HG02852 (cell line): ENCODE measurements at regions not wholly inside any gene's neighbourhood (a gene's known extent, or its start where the extent isn't known, plus 50 kb on each side); places are given as distances from the start of the nearest gene placed in this dataset.
"Not testable (repeated sequence)": the region's sequence is repeated elsewhere in the genome, so short reads cannot be mapped to it uniquely, and the experiment has no call there.

Experiments used
- ATAC-seq: cut with Tn5 transposase; IDR thresholded peaks from one replicate; pipeline ENCODE4 v1.9.1; 2021; ENCODE audit warnings: mild to moderate bottlenecking, moderate library complexity; ENCODE audit not compliant: unreplicated experiment

- no peak for ATAC-seq
Observed at GRCh38 chr2:65919550-65920188, 487.3 kb upstream of the SPRED2 start.

GRCh38 chr2:65918760-65919187, 486.4 kb upstream of the SPRED2 start:
- no peak for ATAC-seq

- ATAC-seq = no peak
Observed at GRCh38 chr2:65917986-65918385, 485.6 kb upstream of the SPRED2 start.

GRCh38 chr2:65916785-65917295, 484.4 kb upstream of the SPRED2 start:
- no peak for ATAC-seq

GRCh38 chr2:65916177-65916576, 483.8 kb upstream of the SPRED2 start:
- no peak for ATAC-seq

GRCh38 chr2:65915273-65915672, 482.9 kb upstream of the SPRED2 start:
- no peak for ATAC-seq

- no peak for ATAC-seq
Observed at GRCh38 chr2:65914244-65914786, 481.9 kb upstream of the SPRED2 start.

GRCh38 chr2:65913813-65914212, 481.4 kb upstream of the SPRED2 start:
- ATAC-seq = no peak

- ATAC-seq = no peak
Observed at GRCh38 chr2:65901756-65902155, 469.4 kb upstream of the SPRED2 start.

- no peak for ATAC-seq
Observed at GRCh38 chr2:65896446-65896845, 464.0 kb upstream of the SPRED2 start.

GRCh38 chr2:65890131-65890530, 457.7 kb upstream of the SPRED2 start:
- ATAC-seq = not testable (repeated sequence)

GRCh38 chr2:65885266-65885665, 452.9 kb upstream of the SPRED2 start:
- ATAC-seq = no peak

- no peak for ATAC-seq
Observed at GRCh38 chr2:65881592-65881991, 449.2 kb upstream of the SPRED2 start.

GRCh38 chr2:65880436-65880835, 448.0 kb upstream of the SPRED2 start:
- ATAC-seq = no peak

- ATAC-seq = no peak
Observed at GRCh38 chr2:65878011-65878340, 445.6 kb upstream of the SPRED2 start.

GRCh38 chr2:65877331-65878010, 445.1 kb upstream of the SPRED2 start:
- no peak for ATAC-seq

GRCh38 chr2:65876114-65876513, 443.7 kb upstream of the SPRED2 start:
- ATAC-seq = no peak

- no peak for ATAC-seq
Observed at GRCh38 chr2:65870826-65871225, 438.4 kb upstream of the SPRED2 start.

GRCh38 chr2:65869296-65869695, 436.9 kb upstream of the SPRED2 start:
- no peak for ATAC-seq

- no peak for ATAC-seq
Observed at GRCh38 chr2:65868177-65868576, 435.8 kb upstream of the SPRED2 start.

GRCh38 chr2:65867446-65867845, 435.0 kb upstream of the SPRED2 start:
- ATAC-seq = no peak

GRCh38 chr2:65866148-65866547, 433.7 kb upstream of the SPRED2 start:
- ATAC-seq = no peak
